WI38 (cell line): ENCODE measurements at regions not wholly inside any gene's neighbourhood (a gene's known extent, or its start where the extent isn't known, plus 50 kb on each side); places are given as distances from the start of the nearest gene placed in this dataset.
"Not testable (repeated sequence)": the region's sequence is repeated elsewhere in the genome, so short reads cannot be mapped to it uniquely, and the experiment has no call there.

Experiments used
- H3K4me3 ChIP-seq: 2 replicates; pipeline ENCODE4 v1.5.1; 2011; ENCODE audit warnings: low read depth, mild to moderate bottlenecking, control low read depth, low read length
- CTCF ChIP-seq: IDR thresholded peaks from 2 replicates; pipeline ENCODE4 v1.5.1; 2012; ENCODE audit warnings: low read depth, mild to moderate bottlenecking, control low read depth, low read length

- no peak for TF ChIP-seq CTCF
- H3K4me3 ChIP-seq: no peak overlapping the region
These were observed 432.6 kb downstream of the TOX3 start for GRCh38 chr16:52114379-52114778.

GRCh38 chr16:52113533-52114183 is 433.3 kb downstream of the TOX3 start:
- no peak for TF ChIP-seq CTCF
- H3K4me3 ChIP-seq: no peak overlapping the region

GRCh38 chr16:52104993-52105392 is 441.9 kb downstream of the TOX3 start:
- H3K4me3 ChIP-seq: not testable (repeated sequence)

- H3K4me3 ChIP-seq: no peak overlapping the region
- TF ChIP-seq CTCF: no peak
These were observed 443.2 kb downstream of the TOX3 start for GRCh38 chr16:52103791-52104190.

GRCh38 chr16:52101246-52101645 is 445.7 kb downstream of the TOX3 start:
- no peak for TF ChIP-seq CTCF
- H3K4me3 ChIP-seq: no peak overlapping the region

- H3K4me3 ChIP-seq: no peak overlapping the region
- TF ChIP-seq CTCF: no peak
These were observed 447.6 kb downstream of the TOX3 start for GRCh38 chr16:52099382-52099781.

GRCh38 chr16:52095471-52095870 is 451.5 kb downstream of the TOX3 start:
- TF ChIP-seq CTCF: no peak
- no peak overlapping the region for H3K4me3 ChIP-seq

- no peak overlapping the region for H3K4me3 ChIP-seq
- TF ChIP-seq CTCF: no peak
These were observed 454.8 kb downstream of the TOX3 start for GRCh38 chr16:52092126-52092525.
